ENCODE measurements at regions not wholly inside any gene's neighbourhood (a gene's known extent, or its start where the extent isn't known, plus 50 kb on each side); places are given as distances from the start of the nearest gene placed in this dataset.

DNA sequence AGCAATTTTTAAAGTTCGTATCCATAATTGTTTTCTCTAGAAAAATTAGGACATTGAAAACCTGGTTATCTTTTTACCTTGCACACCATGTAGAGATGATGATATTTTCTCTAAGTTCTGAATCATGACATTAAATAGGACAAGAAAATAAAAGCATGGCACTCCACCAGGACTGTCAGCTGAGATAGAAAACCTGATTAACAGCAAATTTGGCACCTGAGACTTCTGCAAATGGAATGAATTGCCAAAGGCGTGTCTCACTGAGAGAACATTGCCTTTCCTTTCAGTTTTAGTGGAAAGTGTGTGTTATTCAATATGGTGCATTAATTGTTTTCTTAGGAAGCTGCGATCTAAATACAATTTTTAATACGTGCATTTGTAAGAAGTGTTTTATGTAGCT, 164.7 kb downstream of the LRRC30 start:
- TF ChIP-seq ZC3H10 (CRISPR knock-in tag; IDR thresholded peaks at IDR 0.05), result no peak
- TF ChIP-seq, protein P1, sequence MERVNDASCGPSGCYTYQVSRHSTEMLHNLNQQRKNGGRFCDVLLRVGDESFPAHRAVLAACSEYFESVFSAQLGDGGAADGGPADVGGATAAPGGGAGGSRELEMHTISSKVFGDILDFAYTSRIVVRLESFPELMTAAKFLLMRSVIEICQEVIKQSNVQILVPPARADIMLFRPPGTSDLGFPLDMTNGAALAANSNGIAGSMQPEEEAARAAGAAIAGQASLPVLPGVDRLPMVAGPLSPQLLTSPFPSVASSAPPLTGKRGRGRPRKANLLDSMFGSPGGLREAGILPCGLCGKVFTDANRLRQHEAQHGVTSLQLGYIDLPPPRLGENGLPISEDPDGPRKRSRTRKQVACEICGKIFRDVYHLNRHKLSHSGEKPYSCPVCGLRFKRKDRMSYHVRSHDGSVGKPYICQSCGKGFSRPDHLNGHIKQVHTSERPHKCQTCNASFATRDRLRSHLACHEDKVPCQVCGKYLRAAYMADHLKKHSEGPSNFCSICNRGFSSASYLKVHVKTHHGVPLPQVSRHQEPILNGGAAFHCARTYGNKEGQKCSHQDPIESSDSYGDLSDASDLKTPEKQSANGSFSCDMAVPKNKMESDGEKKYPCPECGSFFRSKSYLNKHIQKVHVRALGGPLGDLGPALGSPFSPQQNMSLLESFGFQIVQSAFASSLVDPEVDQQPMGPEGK (CRISPR knock-in tag; IDR thresholded peaks at IDR 0.05; ENCODE audit: borderline replicate concordance), result no peak
- no peak for TF ChIP-seq TSHZ2 (CRISPR knock-in tag; IDR thresholded peaks at IDR 0.05)

All from SK-N-SH treated with all-trans-retinoic acid at 6 μM for 48 hours (cell line).